SK-N-SH treated with all-trans-retinoic acid at 6 μM for 48 hours (cell line): ENCODE measurements at regions not wholly inside any gene's neighbourhood (a gene's known extent, or its start where the extent isn't known, plus 50 kb on each side); places are given as distances from the start of the nearest gene placed in this dataset.

Experiments
- ISL1 ChIP-seq: fragments of 250-450 bp; sonication (Bioruptor Pico); IDR thresholded peaks from 2 replicates; pipeline ENCODE4 v2.1.2; 2022; ENCODE audit warnings: mild to moderate bottlenecking, moderate library complexity
- TCF4 ChIP-seq: fragments of 250-450 bp; sonication (Bioruptor Pico); IDR thresholded peaks from 2 replicates; pipeline ENCODE4 v1.8.0; 2021; ENCODE audit warnings: mild to moderate bottlenecking, moderate library complexity, borderline replicate concordance
- ZFP3 ChIP-seq: fragments of 250-450 bp; sonication (Bioruptor Pico); IDR thresholded peaks from 2 replicates; pipeline ENCODE4 v1.5.0; 2020; ENCODE audit warnings: mild to moderate bottlenecking, moderate library complexity
- ZFP30 ChIP-seq: fragments of 450-650 bp; formaldehyde crosslinking; IDR thresholded peaks from 2 replicates; pipeline ENCODE4 v1.5.0; 2022; ENCODE audit warnings: mild to moderate bottlenecking, moderate library complexity
- ZNF70 ChIP-seq: fragments of 450-650 bp; formaldehyde crosslinking; IDR thresholded peaks from 2 replicates; pipeline ENCODE4 v1.5.0; 2020; ENCODE audit warnings: mild to moderate bottlenecking, moderate library complexity
- TF ChIP-seq, protein P1 (sequence below): fragments of 250-450 bp; sonication (Bioruptor Pico); IDR thresholded peaks from 2 replicates; pipeline ENCODE4 v1.5.1; 2020; ENCODE audit warnings: low read depth, mild to moderate bottlenecking, moderate library complexity
- TF ChIP-seq, protein P2 (sequence below): fragments of 250-450 bp; sonication (Bioruptor Pico); IDR thresholded peaks from 2 replicates; pipeline ENCODE4 v1.8.0; 2020; ENCODE audit warnings: mild to moderate bottlenecking, moderate library complexity, borderline replicate concordance

DNA sequence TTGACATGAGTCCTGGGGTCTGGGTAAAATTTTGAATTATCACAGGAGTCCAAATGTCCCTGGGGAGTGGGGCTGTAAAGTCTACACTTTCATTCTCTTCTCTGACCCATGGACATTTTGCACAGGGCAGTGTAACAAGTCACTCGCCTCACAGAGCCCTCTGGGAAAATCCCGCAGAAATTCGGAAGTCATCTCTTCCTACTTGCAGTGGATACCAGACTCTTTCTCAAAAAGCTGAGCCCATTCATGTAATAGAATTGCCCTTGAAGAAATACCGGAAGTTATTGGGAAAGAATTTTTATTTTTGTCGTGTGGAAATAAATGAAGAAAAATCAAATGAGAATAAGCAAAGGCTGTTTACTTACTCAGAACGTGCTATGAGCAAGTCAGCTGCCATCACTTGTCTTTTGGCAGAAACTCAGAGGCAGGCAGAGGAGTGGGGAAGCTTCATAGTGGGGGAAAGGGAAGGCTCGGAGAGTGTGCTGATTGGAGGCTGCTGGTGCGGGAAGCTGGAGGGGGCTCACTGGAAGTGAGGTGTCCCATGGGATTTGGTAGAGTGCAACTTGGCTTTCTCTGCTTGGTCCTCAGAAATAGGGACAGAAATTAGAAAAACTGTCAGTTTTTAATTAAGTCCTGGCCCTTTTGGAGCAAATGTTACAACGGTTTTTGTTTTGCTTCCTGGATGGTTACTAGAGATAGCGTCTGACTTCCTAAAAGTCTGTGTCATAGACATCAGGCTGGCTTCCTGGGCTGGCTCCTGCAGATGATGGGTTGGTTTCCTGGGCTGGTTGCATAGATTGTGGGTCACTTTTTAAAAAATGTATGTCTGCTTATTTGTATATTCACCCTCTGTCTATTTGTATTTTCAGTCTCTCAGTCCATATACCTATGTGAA is 79.8 kb upstream of the EEF1E1 start:
- no peak for TF ChIP-seq ZNF70
- no peak for TF ChIP-seq ZFP3 (CRISPR knock-in tag)
- TF ChIP-seq, protein P1, sequence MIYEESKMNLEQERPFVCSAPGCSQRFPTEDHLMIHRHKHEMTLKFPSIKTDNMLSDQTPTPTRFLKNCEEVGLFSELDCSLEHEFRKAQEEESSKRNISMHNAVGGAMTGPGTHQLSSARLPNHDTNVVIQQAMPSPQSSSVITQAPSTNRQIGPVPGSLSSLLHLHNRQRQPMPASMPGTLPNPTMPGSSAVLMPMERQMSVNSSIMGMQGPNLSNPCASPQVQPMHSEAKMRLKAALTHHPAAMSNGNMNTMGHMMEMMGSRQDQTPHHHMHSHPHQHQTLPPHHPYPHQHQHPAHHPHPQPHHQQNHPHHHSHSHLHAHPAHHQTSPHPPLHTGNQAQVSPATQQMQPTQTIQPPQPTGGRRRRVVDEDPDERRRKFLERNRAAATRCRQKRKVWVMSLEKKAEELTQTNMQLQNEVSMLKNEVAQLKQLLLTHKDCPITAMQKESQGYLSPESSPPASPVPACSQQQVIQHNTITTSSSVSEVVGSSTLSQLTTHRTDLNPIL (CRISPR knock-in tag), result no peak
- TF ChIP-seq TCF4, result no peak
- no peak for TF ChIP-seq ZFP30 (CRISPR knock-in tag)
- TF ChIP-seq, protein P2, sequence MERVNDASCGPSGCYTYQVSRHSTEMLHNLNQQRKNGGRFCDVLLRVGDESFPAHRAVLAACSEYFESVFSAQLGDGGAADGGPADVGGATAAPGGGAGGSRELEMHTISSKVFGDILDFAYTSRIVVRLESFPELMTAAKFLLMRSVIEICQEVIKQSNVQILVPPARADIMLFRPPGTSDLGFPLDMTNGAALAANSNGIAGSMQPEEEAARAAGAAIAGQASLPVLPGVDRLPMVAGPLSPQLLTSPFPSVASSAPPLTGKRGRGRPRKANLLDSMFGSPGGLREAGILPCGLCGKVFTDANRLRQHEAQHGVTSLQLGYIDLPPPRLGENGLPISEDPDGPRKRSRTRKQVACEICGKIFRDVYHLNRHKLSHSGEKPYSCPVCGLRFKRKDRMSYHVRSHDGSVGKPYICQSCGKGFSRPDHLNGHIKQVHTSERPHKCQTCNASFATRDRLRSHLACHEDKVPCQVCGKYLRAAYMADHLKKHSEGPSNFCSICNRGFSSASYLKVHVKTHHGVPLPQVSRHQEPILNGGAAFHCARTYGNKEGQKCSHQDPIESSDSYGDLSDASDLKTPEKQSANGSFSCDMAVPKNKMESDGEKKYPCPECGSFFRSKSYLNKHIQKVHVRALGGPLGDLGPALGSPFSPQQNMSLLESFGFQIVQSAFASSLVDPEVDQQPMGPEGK (CRISPR knock-in tag), result no peak
- TF ChIP-seq ISL1 (CRISPR knock-in tag), result no peak
